C4-2B (cell line): ENCODE measurements at regions not wholly inside any gene's neighbourhood (a gene's known extent, or its start where the extent isn't known, plus 50 kb on each side); places are given as distances from the start of the nearest gene placed in this dataset.

ENCODE experiments used
- ZFX ChIP-seq: fragments of 450-650 bp; IDR thresholded peaks from 2 replicates; pipeline ENCODE4 v1.6.1; 2017
- TF ChIP-seq, protein P1 (sequence below): fragments of 450-650 bp; conservative IDR thresholded peaks from 2 replicates; pipeline ENCODE4 v1.5.1; 2017; ENCODE audit warnings: mild to moderate bottlenecking

DNA sequence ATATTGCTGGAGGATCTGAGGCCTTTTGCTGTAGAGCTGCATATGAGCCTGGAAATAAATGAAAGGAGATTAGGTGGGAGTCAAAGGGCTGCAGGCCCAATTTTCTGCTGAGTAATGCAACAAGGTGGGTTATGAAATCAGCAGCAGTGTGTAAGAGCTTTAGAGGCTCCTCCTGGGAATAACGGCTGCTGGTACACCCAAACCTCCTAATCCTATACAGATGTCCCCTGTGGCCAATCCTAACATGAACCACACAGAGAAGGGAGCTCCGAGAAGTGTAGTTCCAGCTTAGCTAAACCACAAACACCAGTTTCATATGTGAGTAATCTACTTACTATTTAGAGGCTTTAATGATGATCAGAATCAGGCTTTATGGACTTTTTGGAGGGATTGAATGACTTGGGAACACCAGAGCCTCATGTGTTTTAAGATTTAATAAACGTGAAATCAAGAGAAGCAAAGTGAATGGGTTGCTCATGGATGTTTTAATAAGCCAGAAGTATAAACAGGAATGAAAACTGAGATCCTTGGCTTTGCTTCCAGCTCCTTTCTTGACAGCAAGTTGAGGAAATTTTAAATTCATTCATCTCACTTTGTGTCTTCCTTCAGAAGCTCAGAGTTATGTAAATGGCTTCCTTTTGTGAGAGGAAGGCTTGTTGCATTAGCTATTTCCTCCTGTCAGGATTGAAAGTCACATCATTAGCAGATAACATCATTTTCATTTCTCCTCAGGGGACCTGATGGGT, 437.5 kb downstream of the TMEM232 start:
- TF ChIP-seq, protein P1, sequence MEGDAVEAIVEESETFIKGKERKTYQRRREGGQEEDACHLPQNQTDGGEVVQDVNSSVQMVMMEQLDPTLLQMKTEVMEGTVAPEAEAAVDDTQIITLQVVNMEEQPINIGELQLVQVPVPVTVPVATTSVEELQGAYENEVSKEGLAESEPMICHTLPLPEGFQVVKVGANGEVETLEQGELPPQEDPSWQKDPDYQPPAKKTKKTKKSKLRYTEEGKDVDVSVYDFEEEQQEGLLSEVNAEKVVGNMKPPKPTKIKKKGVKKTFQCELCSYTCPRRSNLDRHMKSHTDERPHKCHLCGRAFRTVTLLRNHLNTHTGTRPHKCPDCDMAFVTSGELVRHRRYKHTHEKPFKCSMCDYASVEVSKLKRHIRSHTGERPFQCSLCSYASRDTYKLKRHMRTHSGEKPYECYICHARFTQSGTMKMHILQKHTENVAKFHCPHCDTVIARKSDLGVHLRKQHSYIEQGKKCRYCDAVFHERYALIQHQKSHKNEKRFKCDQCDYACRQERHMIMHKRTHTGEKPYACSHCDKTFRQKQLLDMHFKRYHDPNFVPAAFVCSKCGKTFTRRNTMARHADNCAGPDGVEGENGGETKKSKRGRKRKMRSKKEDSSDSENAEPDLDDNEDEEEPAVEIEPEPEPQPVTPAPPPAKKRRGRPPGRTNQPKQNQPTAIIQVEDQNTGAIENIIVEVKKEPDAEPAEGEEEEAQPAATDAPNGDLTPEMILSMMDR, result no peak
- no peak for TF ChIP-seq ZFX
